Sigmoid colon (tissue), 6 donors: ENCODE measurements at regions not wholly inside any gene's neighbourhood (a gene's known extent, or its start where the extent isn't known, plus 50 kb on each side); places are given as distances from the start of the nearest gene placed in this dataset.

Experiments used
- DNase-seq: peaks from one replicate; pipeline ENCODE4 v3.0.0-alpha.2; 2019
- H3K27ac ChIP-seq, 4 donors: fragments of 200-600 bp; sonication (generic); one replicate each; pipeline ENCODE4 v1.5.1; 2016 to 2019; ENCODE audit warnings: mild to moderate bottlenecking in 1 of 4
- H3K27me3 ChIP-seq, 3 donors: fragments of 200-600 bp; sonication (generic); one replicate each; pipeline ENCODE4 v1.5.1; 2019; ENCODE audit warnings: mild to moderate bottlenecking in 1 of 3
- H3K36me3 ChIP-seq, 4 donors: fragments of 200-600 bp; sonication (generic); one replicate each; pipeline ENCODE4 v1.5.1; 2016 to 2019
- H3K4me1 ChIP-seq, 4 donors: fragments of 200-600 bp; sonication (generic); one replicate each; pipeline ENCODE4 v1.5.1; 2017 to 2019
- H3K4me3 ChIP-seq, 4 donors: fragments of 200-600 bp; sonication (generic); one replicate each; pipeline ENCODE4 v1.5.1; 2017 to 2019; ENCODE audit warnings: mild to moderate bottlenecking in 2 of 4, moderate library complexity in 1 of 4
- H3K9me3 ChIP-seq, 4 donors: fragments of 200-600 bp in 3 of 4; sonication (generic) in 3 of 4; one replicate each; pipeline versions ENCODE4 v1.5.1 to v1.6.1; 2013 to 2019
- CTCF ChIP-seq, 4 experiments: fragments of 450-650 bp in 3 of 4; fragments of 200-600 bp in 1 of 4; IDR thresholded peaks; one replicate each; pipeline ENCODE4 v1.5.1; 2016 to 2019; ENCODE audit warnings: antibody characterized with exemption in 4 of 4, mild to moderate bottlenecking in 3 of 4, moderate library complexity in 2 of 4
- EP300 ChIP-seq, 4 donors: sonication (generic); formaldehyde crosslinking; IDR thresholded peaks; one replicate each; pipeline ENCODE4 v1.6.1; 2017; ENCODE audit warnings: antibody characterized with exemption in 4 of 4
- POLR2A ChIP-seq, 2 donors: fragments of 450-650 bp; IDR thresholded peaks; one replicate each; pipeline ENCODE4 v1.6.1; 2016; ENCODE audit warnings: antibody characterized with exemption in 2 of 2, mild to moderate bottlenecking in 2 of 2, moderate library complexity in 2 of 2
- POLR2AphosphoS5 ChIP-seq, 4 donors: sonication (generic); formaldehyde crosslinking; IDR thresholded peaks; one replicate each; pipeline ENCODE4 v1.6.1; 2017; ENCODE audit warnings: antibody characterized with exemption in 4 of 4
- WGBS, 2 donors: extraction: QIAGEN DNeasy Blood & Tissue Kit; methylation state at CpG; one replicate each; pipeline ENCODE4 v1.1.7; 2013; 5-methylcytosine and 5-hydroxymethylcytosine counted together
- intact Hi-C: fragments of 100-400 bp; cut with DNase I; formaldehyde crosslinking; loops from one replicate; pipeline ENCODE4 v1.15.1; 2023
- donor health status: healthy with polysubstance abuse.
- donor health status: healthy.

DNA sequence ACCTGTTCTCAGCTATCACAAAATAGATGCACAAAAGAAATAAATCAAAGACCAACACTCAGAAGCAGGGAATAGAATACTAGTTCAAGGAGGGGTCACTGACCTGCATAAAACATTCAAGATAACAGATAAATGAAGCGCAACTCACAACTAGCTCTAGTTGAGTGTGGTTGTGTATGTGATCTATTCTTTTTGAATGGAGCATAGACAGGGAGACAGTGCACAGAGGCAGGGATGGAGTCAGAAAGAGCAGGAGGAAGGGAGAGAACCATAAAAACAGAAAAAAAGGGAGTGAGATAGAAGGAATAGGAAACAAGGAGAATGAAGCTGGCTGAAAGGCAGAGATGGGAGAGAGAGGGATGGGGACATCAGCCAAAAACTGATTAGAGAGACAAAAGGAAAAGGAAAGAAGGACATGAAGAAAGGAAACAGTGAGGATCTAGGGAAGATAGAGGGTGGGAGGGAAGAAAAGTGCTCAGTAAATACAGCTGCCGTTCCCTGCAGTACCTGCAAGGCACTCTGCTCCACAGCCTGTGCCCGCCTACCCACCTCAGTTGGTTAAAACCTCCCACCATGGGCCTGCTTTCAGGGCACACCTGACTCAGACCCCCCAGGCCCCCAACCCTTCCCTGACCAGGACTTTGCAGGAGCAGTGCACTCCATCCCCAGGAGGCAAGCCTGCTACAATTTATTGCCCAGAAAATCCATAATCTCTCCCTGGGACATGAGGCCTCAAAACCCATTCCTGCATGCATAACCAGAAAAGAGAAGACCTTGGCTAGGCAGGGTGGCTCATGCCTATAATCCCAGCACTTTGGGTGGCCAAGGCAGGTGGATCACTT lies 385.2 kb upstream of the POU3F1 start:
- H3K4me1 ChIP-seq = no peaks in the 10 kb centered on the region
- no peak overlapping the region for H3K27ac ChIP-seq
- no peak overlapping the region for H3K4me3 ChIP-seq
- 46 to 74% methylated on average over 3 of the region's 3 CpGs for WGBS, 2 donors
- H3K27me3 ChIP-seq = no peaks in the 10 kb centered on the region
- no peaks in the 10 kb centered on the region for H3K36me3 ChIP-seq
- intact Hi-C loops = no loop called here
- TF ChIP-seq CTCF (IDR thresholded peaks at IDR 0.05) (no peak), EP300 (IDR thresholded peaks at IDR 0.05) (no peak), POLR2AphosphoS5 (IDR thresholded peaks at IDR 0.05) (no peak), POLR2A (IDR thresholded peaks at IDR 0.05) (no peak)
- no peak for DNase-seq
- H3K9me3 ChIP-seq = no peaks in the 10 kb centered on the region

DNA sequence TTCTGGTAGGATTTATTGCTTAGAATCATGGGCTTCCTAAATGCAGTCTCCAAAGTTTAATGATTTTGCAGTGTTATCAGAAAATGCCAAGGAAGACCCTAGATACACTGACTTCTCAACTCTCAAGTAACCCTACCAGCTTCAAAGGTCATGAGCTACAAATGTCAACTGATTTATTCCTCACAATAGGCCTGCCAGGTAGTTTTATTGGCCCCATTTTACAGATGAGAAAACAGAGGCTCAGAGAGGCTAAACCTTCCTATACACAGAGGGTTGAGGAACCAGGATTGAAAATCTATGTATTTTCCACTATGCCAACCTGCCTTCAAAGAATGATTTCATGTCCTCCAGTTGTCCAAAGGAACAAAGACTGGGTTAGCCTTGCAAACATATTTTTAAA lies 384.4 kb upstream of the POU3F1 start:
- Histone ChIP-seq H3K9me3 (no peaks in the 10 kb centered on the region), H3K4me3 (no peak overlapping the region), H3K36me3 (no peaks in the 10 kb centered on the region), H3K27me3 (no peaks in the 10 kb centered on the region), H3K27ac (no peak overlapping the region), H3K4me1 (no peaks in the 10 kb centered on the region)
- DNase-seq = no peak
- intact Hi-C loops = no loop called here
- no peak for TF ChIP-seq POLR2AphosphoS5 (IDR thresholded peaks at IDR 0.05)
- no peak for TF ChIP-seq POLR2A (IDR thresholded peaks at IDR 0.05)
- no peak for TF ChIP-seq CTCF (IDR thresholded peaks at IDR 0.05)
- no peak for TF ChIP-seq EP300 (IDR thresholded peaks at IDR 0.05)

- Histone ChIP-seq H3K9me3 (no peaks in the 10 kb centered on the region), H3K27ac (no peak overlapping the region), H3K4me3 (no peak overlapping the region), H3K27me3 (peaks cover 0 to 6% (median 0%) of the 10 kb centered on the region in 3 donors), H3K36me3 (no peaks in the 10 kb centered on the region), H3K4me1 (no peaks in the 10 kb centered on the region)
- 78 to 87% methylated on average over 2 of the region's 2 CpGs for WGBS, 2 donors
- TF ChIP-seq POLR2AphosphoS5 (IDR thresholded peaks at IDR 0.05) (no peak), EP300 (IDR thresholded peaks at IDR 0.05) (no peak), CTCF (IDR thresholded peaks at IDR 0.05) (no peak), POLR2A (IDR thresholded peaks at IDR 0.05) (no peak)
- intact Hi-C loops = no loop called here
- DNase-seq = no peak
Observed at GRCh38 chr1:38424677-38425076, 378.1 kb upstream of the POU3F1 start.

GRCh38 chr1:38420666-38421065 lies 374.1 kb upstream of the POU3F1 start:
- TF ChIP-seq EP300 (IDR thresholded peaks at IDR 0.05) (no peak), POLR2AphosphoS5 (IDR thresholded peaks at IDR 0.05) (no peak), POLR2A (IDR thresholded peaks at IDR 0.05) (no peak), CTCF (IDR thresholded peaks at IDR 0.05) (no peak)
- intact Hi-C loops = no loop called here

More at GRCh38 chr1:38420666-38421065, 374.1 kb upstream of the POU3F1 start:
- DNase-seq = no peak
- Histone ChIP-seq H3K36me3 (no peaks in the 10 kb centered on the region), H3K4me1 (no peaks in the 10 kb centered on the region), H3K4me3 (no peak overlapping the region), H3K9me3 (no peaks in the 10 kb centered on the region), H3K27me3 (peaks cover 0 to 6% (median 0%) of the 10 kb centered on the region in 3 donors), H3K27ac (no peak overlapping the region)
- 71 to 77% methylated on average over 4 of the region's 4 CpGs for WGBS, 2 donors
